ENCODE measurements at regions not wholly inside any gene's neighbourhood (a gene's known extent, or its start where the extent isn't known, plus 50 kb on each side); places are given as distances from the start of the nearest gene placed in this dataset.

- Histone ChIP-seq H4K20me1 (ENCODE audit: insufficient read depth, low read length) (no peaks in the 10 kb centered on the region), H3K4me2 (ENCODE audit: low read depth, low read length) (no peak overlapping the region), H3K9me3 (ENCODE audit: control insufficient read depth, insufficient read depth, low read length) (peaks cover 12% of the 10 kb centered on the region), H2AFZ (replicated peaks; ENCODE audit: low read length, poor library complexity) (no peak overlapping the region), H3K79me1 (ENCODE audit: low read depth in 1 of 2, low read length in 2 of 2) (no peaks in the 10 kb centered on the region), H3K14ac (replicated peaks; ENCODE audit: low read depth, low read length) (no peak overlapping the region), H3K4me1 (ENCODE audit: control insufficient read depth, insufficient read depth, low read length) (no peaks in the 10 kb centered on the region), H2BK120ac (ENCODE audit: low read depth, low read length) (no peak overlapping the region), H3K9me1 (ENCODE audit: insufficient read depth, low read length) (no peaks in the 10 kb centered on the region), H2AK5ac (ENCODE audit: low read depth, low read length) (no peak overlapping the region), H4K8ac (ENCODE audit: low read depth in 2 of 2, low read length in 2 of 2) (no peak overlapping the region), H2BK15ac (ENCODE audit: low read depth, low read length) (no peak overlapping the region), H2AK9ac (replicated peaks; ENCODE audit: low read depth, low read length, poor library complexity) (no peak overlapping the region), H4K91ac (ENCODE audit: insufficient read depth, low read depth, low read length) (no peak overlapping the region), H3K27me3 (ENCODE audit: control insufficient read depth, insufficient read depth, low read length) (no peaks in the 10 kb centered on the region), H4K5ac (ENCODE audit: low read depth, low read length) (no peak overlapping the region), H3K23ac (ENCODE audit: low read depth, low read length) (no peak overlapping the region), H3K9ac (ENCODE audit: low read depth, low read length) (no peak overlapping the region), H2BK20ac (ENCODE audit: low read depth, low read length) (no peak overlapping the region), H2BK5ac (ENCODE audit: low read depth, low read length, poor library complexity, severe bottlenecking) (no peak overlapping the region), H3K4me3 (ENCODE audit: insufficient read depth, low read depth, low read length) (no peak overlapping the region), H3K27ac (ENCODE audit: insufficient read depth, low read length) (no peak overlapping the region), H3K36me3 (ENCODE audit: control insufficient read depth, insufficient read depth, low read length) (no peaks in the 10 kb centered on the region), H3K4ac (ENCODE audit: low read depth, low read length) (no peak overlapping the region), H3K56ac (ENCODE audit: extremely low read depth, insufficient read depth, low read length) (no peak overlapping the region), H3K18ac (ENCODE audit: low read depth, low read length) (no peak overlapping the region)
- WGBS, 2 experiments (ENCODE audit: extremely low coverage in 2 of 2, insufficient read length in 1 of 2) = 50% methylated on average over 1 of the region's 21 CpGs; no CpG with 5 or more reads in 1 of the 2 experiments
- ChIA-PET CTCF (no interaction called here), POLR2A (ENCODE audit: unreplicated experiment) (no interaction called here)
- ATAC-seq (ENCODE audit: low read depth) = no peak
- in situ Hi-C loops (cut with MboI; ENCODE audit: low sequenced_read_pairs) (no loop called here), dilution Hi-C loops (cut with HindIII; ENCODE audit: low sequenced_read_pairs, unreplicated experiment) (no loop called here), intact Hi-C loops (cut with micrococcal nuclease) (no loop called here)
- no TSS peak for BruUV-seq (replicated peaks)
- no peak for DNase-seq
- TF ChIP-seq FOS (IDR thresholded peaks at IDR 0.05; ENCODE audit: low read depth, low read length) = no peak
- TF ChIP-seq, protein P1, sequence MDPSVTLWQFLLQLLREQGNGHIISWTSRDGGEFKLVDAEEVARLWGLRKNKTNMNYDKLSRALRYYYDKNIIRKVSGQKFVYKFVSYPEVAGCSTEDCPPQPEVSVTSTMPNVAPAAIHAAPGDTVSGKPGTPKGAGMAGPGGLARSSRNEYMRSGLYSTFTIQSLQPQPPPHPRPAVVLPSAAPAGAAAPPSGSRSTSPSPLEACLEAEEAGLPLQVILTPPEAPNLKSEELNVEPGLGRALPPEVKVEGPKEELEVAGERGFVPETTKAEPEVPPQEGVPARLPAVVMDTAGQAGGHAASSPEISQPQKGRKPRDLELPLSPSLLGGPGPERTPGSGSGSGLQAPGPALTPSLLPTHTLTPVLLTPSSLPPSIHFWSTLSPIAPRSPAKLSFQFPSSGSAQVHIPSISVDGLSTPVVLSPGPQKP (IDR thresholded peaks at IDR 0.05; ENCODE audit: borderline replicate concordance, low read depth, low read length) = no peak
- no peak for TF ChIP-seq NFE2L2 (IDR thresholded peaks at IDR 0.05; ENCODE audit: low read depth, low read length)
- no peak for TF ChIP-seq USF2 (IDR thresholded peaks at IDR 0.05; ENCODE audit: low read depth, low read length)
- TF ChIP-seq BHLHE40 (IDR thresholded peaks at IDR 0.05; ENCODE audit: low read depth, low read length) = no peak
- TF ChIP-seq MAFK (IDR thresholded peaks at IDR 0.05; ENCODE audit: low read depth, low read length) = no peak
- no peak for TF ChIP-seq POLR2A (IDR thresholded peaks at IDR 0.05; ENCODE audit: low read depth, low read length)
Observed at GRCh38 chr11:97461044-97461880, 1071.4 kb downstream of the JRKL start.

Measured in IMR-90 (cell line).